ENCODE measurements at regions not wholly inside any gene's neighbourhood (a gene's known extent, or its start where the extent isn't known, plus 50 kb on each side); places are given as distances from the start of the nearest gene placed in this dataset.

DNA sequence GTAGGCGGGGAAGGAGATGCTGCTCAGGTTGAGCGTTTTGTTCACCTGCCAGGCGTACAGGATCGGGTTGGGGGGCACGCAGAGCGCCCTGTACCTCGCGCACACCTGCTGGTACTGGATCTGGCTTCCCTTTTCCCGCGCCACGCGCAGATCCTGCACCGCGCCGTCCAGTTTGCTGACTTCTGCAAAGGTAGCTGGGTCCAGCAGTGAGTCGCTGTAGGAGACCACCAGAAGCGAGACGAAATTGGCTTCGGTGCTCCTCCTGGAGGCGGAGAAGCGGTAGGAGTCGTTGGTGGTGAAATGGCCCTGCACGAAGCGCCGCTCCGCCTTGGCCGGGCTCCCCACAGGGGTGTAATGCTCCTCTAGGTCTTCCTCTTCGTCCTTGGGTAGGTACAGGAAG is 90.7 kb upstream of the RAB18 start:
- peaks cover 1% of the 10 kb centered on the region for H3K27me3 Mint-ChIP-seq (ENCODE audit: unreplicated experiment)
- H3K27ac Mint-ChIP-seq (ENCODE audit: unreplicated experiment) = no peak overlapping the region
- TF ChIP-seq, protein P1, sequence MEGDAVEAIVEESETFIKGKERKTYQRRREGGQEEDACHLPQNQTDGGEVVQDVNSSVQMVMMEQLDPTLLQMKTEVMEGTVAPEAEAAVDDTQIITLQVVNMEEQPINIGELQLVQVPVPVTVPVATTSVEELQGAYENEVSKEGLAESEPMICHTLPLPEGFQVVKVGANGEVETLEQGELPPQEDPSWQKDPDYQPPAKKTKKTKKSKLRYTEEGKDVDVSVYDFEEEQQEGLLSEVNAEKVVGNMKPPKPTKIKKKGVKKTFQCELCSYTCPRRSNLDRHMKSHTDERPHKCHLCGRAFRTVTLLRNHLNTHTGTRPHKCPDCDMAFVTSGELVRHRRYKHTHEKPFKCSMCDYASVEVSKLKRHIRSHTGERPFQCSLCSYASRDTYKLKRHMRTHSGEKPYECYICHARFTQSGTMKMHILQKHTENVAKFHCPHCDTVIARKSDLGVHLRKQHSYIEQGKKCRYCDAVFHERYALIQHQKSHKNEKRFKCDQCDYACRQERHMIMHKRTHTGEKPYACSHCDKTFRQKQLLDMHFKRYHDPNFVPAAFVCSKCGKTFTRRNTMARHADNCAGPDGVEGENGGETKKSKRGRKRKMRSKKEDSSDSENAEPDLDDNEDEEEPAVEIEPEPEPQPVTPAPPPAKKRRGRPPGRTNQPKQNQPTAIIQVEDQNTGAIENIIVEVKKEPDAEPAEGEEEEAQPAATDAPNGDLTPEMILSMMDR (IDR thresholded peaks at IDR 0.05; ENCODE audit: unreplicated experiment) = no peak
- no peak overlapping the region for H3K4me3 Mint-ChIP-seq (ENCODE audit: unreplicated experiment)
- no peaks in the 10 kb centered on the region for H3K36me3 Mint-ChIP-seq (ENCODE audit: low read depth, unreplicated experiment)
- H3K4me1 Mint-ChIP-seq (ENCODE audit: unreplicated experiment) = peaks cover 13% of the 10 kb centered on the region
- H3K9me3 Mint-ChIP-seq (ENCODE audit: unreplicated experiment) = no peaks in the 10 kb centered on the region
- no peak for DNase-seq (ENCODE audit: low spot score)

DNA sequence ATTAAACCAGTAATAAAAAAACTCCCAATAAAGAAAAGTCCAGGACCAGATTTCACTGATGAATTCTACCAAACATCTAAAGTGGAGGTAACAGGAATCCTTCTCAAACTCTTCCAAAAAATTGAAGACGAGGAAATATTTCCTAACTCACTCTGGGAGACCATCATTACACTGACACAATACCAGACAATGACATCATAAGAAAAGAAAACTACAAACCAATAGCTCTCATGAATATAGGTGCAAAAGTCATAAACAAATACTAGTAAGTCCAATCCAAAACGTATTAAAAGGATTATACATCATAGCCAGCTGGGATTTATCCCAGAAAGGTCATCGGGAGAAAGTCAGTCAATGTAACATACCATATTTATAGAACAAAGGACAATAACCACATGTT is 94.0 kb upstream of the RAB18 start:
- peaks cover 13% of the 10 kb centered on the region for H3K4me1 Mint-ChIP-seq (ENCODE audit: unreplicated experiment)
- TF ChIP-seq, protein P1 (IDR thresholded peaks at IDR 0.05; ENCODE audit: unreplicated experiment) = no peak

DNA sequence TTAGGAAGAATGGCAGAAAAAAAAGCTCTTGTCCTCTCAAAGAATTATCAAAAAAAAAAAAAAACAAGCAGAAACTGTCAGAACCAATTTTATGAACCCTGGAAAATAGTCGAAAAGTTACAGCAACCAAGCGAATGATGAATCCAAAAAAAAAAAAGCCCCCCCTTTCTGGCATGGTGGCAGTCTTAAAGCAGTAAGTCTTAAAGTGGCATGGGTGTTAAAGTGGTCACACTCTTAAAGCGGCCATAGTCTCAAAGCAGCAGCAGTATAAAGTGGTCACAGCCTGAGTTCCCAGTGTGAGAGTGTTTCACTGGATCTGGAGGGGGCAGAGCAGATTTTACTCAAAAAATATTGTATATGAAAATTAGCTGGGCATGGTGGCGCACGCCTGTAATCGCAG is 96.8 kb upstream of the RAB18 start:
- TF ChIP-seq, protein P1 (IDR thresholded peaks at IDR 0.05; ENCODE audit: unreplicated experiment) = no peak
- H3K27ac Mint-ChIP-seq (ENCODE audit: unreplicated experiment) = no peak overlapping the region
- no peaks in the 10 kb centered on the region for H3K9me3 Mint-ChIP-seq (ENCODE audit: unreplicated experiment)
- H3K4me3 Mint-ChIP-seq (ENCODE audit: unreplicated experiment) = no peak overlapping the region
- no peaks in the 10 kb centered on the region for H3K27me3 Mint-ChIP-seq (ENCODE audit: unreplicated experiment)
- no peaks in the 10 kb centered on the region for H3K36me3 Mint-ChIP-seq (ENCODE audit: low read depth, unreplicated experiment)
- peaks cover 13% of the 10 kb centered on the region for H3K4me1 Mint-ChIP-seq (ENCODE audit: unreplicated experiment)
- DNase-seq (ENCODE audit: low spot score) = no peak

More for the DNA sequence above, 94.0 kb upstream of the RAB18 start:
- no peaks in the 10 kb centered on the region for H3K36me3 Mint-ChIP-seq (ENCODE audit: low read depth, unreplicated experiment)
- peaks cover 1% of the 10 kb centered on the region for H3K27me3 Mint-ChIP-seq (ENCODE audit: unreplicated experiment)
- H3K9me3 Mint-ChIP-seq (ENCODE audit: unreplicated experiment) = no peaks in the 10 kb centered on the region
- no peak for DNase-seq (ENCODE audit: low spot score)
- no peak overlapping the region for H3K27ac Mint-ChIP-seq (ENCODE audit: unreplicated experiment)
- H3K4me3 Mint-ChIP-seq (ENCODE audit: unreplicated experiment) = no peak overlapping the region

DNA sequence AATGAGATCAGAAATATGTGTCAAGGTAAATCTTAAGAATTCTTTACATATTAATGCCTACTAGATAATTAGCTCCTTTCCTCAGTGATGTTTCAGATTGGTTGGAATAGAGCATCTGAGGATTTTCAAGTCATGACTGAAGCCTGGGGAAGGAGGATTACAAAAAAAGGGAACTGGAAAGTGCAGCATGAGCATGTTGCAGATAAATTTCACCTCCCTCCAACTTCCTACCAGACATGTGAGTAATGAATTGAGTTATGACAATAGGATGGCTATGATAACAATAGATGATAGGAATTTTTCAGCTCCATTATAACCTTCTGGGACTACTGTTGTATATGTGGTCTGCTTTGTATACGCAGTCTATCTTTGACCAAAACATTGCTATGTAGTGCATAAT is 104.2 kb upstream of the RAB18 start:
- no peak for DNase-seq (ENCODE audit: low spot score)
- Mint-ChIP-seq H3K4me3 (ENCODE audit: unreplicated experiment) (no peak overlapping the region), H3K9me3 (ENCODE audit: unreplicated experiment) (no peaks in the 10 kb centered on the region), H3K27me3 (ENCODE audit: unreplicated experiment) (peaks cover 2% of the 10 kb centered on the region), H3K4me1 (ENCODE audit: unreplicated experiment) (no peaks in the 10 kb centered on the region), H3K27ac (ENCODE audit: unreplicated experiment) (no peak overlapping the region), H3K36me3 (ENCODE audit: low read depth, unreplicated experiment) (no peaks in the 10 kb centered on the region)
- TF ChIP-seq, protein P1 (IDR thresholded peaks at IDR 0.05; ENCODE audit: unreplicated experiment) = no peak

DNA sequence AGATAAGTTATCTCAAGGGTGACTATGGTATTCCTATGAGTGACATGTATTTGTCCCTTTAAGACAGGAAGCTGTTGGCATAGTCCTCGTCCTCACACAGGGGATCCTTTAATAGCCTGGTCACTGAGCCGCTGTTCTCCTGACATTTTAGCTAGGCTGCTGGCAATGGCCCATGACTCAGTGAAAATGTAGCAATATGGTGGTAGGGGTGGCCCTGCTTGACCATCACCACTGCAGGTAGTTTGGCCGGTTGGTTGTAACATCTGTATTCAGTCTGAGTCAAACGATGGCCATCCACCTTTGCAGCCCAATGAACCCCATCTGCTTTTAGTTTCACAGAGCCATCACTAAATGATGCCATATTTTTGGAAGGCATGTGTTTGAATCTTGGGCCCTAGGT is 110.1 kb upstream of the RAB18 start:
- TF ChIP-seq, protein P1 (IDR thresholded peaks at IDR 0.05; ENCODE audit: unreplicated experiment) = no peak
- no peak overlapping the region for H3K4me3 Mint-ChIP-seq (ENCODE audit: unreplicated experiment)
- H3K27ac Mint-ChIP-seq (ENCODE audit: unreplicated experiment) = no peak overlapping the region
- H3K4me1 Mint-ChIP-seq (ENCODE audit: unreplicated experiment) = no peaks in the 10 kb centered on the region
- H3K27me3 Mint-ChIP-seq (ENCODE audit: unreplicated experiment) = peaks cover 3% of the 10 kb centered on the region
- H3K9me3 Mint-ChIP-seq (ENCODE audit: unreplicated experiment) = no peaks in the 10 kb centered on the region
- no peaks in the 10 kb centered on the region for H3K36me3 Mint-ChIP-seq (ENCODE audit: low read depth, unreplicated experiment)
- DNase-seq (ENCODE audit: low spot score) = no peak
